IPS DF 4.7 (cell line): ENCODE measurements at regions not wholly inside any gene's neighbourhood (a gene's known extent, or its start where the extent isn't known, plus 50 kb on each side); places are given as distances from the start of the nearest gene placed in this dataset.

Experiments
- DNase-seq: peaks from one replicate; pipeline ENCODE4 v3.0.0-alpha.2; 2013; ENCODE audit warnings: low spot score; ENCODE audit errors: extremely low read depth

DNA sequence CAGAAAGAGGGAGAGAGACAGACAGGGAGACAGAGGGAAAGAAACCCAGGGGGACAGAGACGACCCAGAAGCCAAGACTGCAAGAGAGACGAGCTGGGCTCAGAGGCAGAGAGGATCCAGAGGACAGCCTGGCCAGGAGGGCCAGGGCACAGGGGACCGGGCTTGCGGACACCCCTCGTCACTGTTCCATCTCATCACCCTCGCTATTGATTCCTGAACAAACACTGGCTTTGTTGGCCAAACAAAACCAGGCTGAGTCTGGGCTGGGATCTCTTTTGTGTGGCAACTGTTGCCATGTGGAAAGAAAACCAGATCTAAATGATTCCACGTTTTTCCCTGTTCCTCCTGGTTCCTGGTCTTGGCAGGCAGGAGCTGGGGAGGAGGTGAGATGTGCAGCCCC, 339.4 kb downstream of the MN1 start:
- no peak for DNase-seq

DNA sequence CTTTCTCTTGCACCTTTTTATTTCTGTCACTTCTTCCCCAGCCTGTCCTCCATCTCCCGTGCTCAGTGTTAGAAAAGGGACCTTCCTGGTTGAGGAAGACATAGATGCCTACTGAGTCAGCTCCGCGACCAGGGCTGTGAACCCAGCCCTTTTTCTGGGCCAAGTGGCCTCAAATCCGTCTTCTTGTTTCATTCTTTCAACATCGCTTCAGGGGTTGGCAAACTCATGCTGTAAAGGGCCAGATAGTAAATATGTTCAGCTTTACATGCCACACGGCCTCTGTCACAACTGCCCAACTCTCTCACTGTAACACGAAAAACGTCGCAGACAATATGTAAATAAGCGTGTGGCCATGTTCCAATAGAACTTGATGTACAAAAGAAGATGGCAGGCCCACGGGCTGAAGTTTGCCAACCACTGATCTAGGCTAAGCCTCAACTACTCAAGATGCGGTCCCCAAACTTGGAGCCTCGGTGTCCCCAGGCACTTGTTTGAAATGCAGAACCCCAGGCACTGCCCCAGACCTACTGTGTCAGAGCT, 338.4 kb downstream of the MN1 start:
- DNase-seq, result no peak

DNA sequence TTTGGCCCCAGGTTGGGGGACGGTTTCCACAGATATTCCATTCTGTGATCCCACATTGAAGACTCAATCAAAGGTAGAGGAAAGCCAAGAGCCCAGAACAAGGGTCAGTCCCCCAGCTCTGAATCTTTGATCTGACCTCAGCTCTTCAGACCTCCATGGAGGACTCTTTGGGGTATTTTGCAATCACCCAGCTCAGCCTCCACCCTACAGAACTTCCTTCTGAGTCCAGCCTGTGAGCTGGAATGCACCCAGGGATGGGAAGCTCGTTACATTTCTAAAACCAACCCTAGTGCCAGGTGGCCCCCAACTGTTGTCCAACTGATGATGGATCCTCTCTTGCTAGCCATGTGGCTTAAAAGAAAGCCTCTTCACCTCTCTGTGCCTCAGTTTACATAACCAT, 335.3 kb downstream of the MN1 start:
- no peak for DNase-seq

DNA sequence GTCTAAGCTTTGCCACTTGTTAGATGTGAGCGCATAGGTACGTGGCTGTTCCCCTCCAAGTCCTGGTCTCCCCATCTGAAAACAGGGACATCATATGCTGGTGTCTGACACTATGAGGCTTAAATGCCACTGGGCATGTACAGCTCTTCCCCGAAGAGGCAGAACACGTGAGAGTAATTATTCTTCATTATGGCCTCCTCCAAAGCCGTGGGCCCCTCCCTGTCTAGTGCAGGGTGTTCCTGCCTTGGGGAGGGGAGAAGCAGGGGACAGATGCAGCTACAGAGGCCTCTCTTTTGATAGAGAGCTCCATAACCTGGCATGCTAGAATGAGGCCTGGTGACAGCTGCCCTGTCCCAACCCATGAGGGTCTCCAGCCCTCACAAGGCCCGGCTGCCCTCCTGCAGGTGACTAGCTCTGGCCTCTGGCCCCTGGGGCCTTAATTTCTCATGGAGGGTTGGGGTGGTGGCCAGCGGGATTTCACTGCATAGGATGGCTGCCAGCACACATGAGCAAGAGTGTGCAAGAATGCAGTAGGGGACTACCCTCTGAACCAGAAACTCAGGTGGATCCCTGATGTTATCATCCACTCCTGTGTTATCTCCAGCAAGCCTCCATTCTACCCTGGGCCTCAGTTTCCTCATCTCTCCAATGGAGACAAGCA, 334.6 kb downstream of the MN1 start:
- no peak for DNase-seq

DNA sequence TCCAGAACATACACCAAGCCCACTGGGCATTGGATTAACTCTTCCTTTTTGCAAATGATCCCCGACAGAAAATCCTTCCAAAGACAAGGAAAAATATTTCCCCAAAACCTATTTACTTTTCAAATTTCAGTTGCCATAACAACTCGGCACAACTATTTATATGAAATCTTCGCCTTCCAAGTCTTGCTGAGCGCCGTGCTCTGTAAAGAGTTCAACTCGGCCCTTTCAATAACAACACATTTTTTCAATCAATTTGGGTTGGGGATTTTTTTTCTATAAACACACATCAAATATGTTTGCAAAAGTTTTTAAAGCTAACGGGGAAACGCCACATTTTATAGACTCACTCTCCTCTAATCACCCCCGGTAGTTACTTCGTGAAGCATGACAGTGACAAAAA, 333.8 kb downstream of the MN1 start:
- no peak for DNase-seq

DNA sequence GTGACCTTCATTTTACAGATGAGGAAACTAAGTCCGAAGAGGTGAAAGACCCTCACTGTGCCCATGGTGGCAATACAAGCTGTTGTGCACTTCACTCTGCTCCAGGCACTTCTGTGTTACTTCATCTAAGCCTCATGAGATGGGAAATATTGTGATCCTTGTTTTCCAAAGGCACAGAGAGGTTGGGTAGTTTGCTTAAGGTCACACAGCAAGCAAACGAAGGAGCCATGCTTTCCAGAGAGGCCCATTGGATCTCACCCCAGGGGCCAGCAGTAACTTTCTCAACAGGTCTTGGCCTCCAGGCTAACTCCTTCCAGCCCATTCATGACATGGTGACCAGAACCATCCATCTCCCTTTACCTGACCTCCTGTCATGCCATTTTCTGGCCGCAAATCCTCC, 332.8 kb downstream of the MN1 start:
- DNase-seq, result no peak

DNA sequence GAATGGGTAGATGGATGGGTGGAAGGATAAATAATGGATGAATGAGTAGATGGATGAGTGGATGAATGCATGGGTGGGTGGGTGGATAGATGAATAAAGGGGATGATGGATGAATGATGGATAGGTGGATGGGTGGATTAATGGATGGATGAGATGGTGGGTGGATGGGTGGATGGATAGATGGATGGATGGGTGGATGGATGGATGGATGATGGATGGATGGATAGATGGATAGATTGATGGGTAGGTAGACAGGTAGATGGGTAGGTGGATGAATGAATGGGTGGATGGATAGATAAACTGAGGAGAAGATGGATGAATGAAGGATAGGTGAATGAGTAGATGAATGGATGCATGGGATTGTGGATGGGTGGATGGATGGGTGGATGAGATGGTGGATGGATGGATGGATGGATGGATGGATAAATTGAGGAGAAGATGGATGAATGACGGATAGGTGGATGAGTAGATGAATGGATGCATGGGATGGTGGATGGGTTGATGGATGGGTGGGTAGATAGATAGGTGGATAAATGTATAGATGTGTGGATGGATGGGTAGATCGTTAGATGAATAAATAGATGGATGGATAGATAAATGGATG, 331.3 kb downstream of the MN1 start:
- DNase-seq, result no peak

DNA sequence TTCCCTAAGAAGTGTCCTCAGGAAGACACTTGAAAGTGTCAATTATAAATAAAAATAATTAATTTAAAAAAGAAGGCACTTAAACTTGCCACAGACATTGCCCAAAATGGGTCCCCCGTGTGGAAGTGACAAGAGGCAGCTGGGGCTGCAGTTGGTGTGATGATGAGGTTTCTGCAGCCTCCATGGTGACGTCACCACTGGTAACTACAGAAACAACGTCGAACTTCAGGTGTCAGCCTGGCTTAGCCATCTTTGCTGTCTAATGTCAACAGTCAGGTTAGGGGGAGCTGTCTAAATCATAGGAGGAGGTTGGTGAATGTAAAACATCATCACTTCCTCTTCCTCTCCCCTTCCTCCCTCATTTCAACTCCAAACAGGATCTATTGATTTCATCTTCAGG, 328.6 kb downstream of the MN1 start:
- DNase-seq, result no peak

DNA sequence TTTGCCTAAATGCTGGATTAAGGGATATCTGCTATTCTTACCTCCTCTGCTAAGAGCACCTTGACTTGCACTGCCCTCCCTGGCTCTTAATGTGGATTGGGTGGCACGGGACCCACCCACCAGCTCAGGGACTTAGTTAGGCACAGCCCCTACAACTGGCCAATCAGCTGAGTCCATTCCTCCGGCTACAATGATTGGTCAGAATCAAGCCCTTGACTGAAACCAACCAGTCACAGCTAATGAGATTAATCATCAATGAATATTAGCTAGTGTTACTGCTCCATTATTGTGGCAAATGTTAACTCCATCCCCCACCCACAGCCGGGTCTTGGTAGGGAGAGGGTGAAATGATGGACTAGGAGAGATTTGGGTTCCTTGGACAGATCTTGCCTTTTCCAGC, 328.0 kb downstream of the MN1 start:
- DNase-seq, result no peak

DNA sequence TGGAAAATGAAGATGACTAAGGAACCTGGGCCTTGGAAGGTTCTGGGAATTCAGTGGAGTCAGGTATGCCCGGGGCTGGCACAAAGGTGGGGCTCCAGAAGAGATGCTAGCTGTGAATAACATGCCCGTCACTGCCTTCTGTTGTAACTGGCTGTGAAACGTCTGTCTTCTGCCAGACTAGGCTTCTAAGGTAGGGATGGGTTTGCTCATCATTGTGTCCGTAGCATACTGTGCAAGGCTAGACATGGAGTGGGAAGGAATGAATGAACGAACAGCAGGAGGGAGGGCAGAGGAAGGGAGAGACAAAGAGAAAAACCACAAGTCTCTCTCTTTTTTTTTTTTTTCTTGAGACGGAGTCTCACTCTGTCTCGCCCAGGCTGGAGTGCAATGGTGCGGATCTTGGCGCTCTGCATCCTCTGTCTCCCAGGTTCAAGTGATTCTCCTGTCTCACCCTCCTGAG, 327.4 kb downstream of the MN1 start:
- DNase-seq, result no peak

DNA sequence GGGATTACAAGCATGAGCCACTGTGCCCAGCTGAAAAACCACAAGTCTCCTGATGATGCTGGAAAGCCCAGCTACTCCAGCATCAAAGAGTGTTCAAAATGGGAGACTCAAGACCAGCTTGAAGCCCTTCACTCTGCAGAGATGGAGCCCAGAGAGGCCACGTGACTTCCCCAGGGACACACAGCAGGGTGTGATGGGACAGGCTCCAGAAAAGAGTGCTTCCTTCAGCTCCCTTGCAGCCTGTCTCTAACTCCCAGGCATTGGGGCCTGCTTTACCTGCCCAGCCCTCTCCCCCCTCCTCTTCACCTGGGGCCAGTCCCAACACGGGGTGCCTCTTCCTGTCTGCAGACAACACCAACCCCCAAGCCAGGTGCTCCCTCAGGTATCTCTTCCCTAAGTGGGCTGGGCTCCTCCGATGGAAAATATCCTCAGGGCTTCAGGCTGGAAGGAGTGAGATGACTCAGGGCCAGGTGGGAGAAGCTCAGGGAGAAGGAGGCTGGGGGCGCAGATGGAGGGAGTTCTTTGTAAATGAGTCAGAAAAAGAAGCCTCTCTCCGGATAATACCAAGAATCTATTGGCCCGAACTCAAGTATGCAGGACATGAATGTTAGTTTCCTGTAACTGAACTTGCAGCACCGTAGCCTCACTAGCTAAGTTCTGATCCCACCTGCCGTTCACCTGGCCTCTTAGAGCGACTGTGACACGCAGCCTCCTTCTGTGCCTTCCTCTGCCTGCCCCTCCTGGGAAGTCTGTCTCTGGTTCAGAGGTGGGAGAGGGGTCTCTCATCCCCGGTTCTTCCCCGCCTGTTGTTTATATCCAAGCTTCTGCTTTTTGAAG, 326.6 kb downstream of the MN1 start:
- peak; percentile 76 for DNase-seq

DNA sequence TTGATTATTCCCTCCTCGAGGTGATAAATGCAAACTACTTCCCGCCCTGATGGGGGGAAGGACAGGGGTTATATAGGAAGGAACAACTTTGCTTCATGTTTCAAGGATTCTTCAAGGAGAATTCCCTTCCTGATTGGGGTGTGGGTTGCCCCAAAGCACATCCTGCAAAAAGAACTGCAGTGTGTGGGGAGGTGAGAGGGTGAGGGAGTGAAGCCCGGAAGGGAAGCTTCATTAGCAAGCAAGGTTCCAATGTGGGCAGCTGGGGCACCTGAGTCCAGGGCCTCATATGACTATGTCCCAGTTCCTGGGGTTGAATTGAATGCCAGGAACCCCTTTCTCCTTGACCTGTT, 326.0 kb downstream of the MN1 start:
- no peak for DNase-seq

DNA sequence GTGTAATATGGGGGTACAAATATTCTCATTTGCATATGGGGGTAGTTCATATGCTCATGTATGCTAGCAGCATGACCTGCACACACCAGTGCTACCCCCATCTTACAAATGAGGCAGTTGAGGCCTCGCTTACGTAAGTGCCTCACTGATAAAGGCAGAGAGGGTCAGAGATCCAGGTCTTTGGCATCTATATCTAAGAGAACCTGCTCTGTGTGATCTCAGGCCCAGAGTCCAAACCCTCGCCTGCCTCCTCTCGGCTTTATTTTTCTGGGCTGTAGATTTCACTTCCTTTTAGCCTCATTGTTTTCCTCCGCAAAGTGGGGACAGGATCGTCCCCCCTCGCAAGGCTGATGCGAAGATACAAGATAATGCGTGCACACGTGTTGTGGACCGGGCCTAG, 325.2 kb downstream of the MN1 start:
- DNase-seq, result no peak

DNA sequence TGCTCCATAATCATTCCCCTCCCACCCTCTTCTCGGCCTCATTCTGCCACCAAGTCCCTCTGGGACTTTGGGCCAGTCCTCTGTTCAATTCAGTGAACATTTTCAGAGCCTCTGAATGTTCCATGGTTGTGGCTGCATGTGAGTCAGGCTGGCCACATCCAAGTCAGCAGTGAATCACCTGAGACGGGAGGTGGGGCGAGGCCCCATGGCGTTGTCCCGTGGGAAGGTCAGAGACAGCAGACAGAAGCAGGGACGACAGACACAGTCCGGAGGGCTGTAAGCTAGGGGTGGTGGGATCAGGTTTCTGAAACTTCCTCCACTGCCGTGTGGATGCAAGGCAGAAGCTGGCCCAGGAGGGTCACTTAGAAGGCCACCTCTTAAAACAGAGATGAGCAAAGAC, 324.8 kb downstream of the MN1 start:
- DNase-seq, result no peak

DNA sequence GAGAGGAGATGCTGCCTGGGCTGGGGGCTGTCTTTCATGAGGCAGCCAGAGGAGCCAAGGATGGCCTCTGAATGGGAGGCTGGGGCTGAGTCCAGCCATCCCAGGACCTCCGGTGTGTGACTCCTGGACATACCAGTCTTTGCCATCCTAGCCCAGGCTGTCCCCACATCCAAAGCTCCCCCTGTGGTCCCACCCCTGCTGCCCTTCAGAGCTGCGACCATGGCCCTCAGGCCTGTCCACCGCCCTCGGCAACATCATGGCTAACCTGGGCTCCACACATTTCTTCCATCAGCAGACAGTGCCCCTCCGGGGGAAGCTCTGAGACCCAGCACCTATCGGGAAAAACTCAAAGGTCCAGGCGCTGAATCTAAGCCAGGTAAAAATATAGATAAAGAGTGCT, 324.4 kb downstream of the MN1 start:
- DNase-seq, result no peak

DNA sequence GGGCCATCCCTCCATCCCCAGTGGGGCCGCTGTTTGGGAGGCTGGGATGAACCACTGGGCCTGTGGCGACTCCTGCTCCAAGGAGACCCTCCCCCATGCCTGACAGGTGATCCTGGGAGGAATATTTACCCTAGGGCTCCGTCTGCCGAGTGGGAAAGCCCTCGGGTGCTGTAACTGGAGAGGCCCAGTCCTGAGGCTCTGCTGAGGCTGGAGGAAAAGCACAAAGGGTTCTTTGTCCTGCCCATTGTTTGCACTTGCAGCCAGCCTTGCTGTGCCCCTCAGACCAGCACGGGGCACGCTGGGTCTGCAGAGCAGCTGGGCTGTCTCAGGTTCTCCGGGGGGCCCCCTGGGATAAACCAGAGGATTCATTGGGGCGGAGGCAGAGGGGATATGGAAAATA, 321.1 kb downstream of the MN1 start:
- DNase-seq, result no peak

DNA sequence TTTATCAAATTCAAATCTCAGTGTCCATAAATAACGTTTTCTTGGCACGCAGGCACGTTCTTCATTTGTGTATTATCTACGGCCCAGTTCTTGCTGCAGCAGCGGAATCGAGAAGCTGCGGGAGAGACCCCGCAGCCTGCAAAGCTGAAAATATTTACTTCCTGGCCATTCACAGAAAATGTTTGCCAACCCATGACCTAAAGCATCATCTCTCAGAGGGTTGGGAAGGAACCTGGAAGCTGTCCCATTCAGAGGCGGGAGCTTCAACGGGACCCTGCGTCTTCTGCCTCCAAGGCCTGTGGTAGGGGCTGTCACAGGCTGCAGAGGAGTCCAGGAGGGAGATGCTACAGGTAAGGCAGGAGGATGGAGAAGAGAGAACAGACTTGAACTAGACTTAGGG, 319.2 kb downstream of the MN1 start:
- DNase-seq, result no peak

DNA sequence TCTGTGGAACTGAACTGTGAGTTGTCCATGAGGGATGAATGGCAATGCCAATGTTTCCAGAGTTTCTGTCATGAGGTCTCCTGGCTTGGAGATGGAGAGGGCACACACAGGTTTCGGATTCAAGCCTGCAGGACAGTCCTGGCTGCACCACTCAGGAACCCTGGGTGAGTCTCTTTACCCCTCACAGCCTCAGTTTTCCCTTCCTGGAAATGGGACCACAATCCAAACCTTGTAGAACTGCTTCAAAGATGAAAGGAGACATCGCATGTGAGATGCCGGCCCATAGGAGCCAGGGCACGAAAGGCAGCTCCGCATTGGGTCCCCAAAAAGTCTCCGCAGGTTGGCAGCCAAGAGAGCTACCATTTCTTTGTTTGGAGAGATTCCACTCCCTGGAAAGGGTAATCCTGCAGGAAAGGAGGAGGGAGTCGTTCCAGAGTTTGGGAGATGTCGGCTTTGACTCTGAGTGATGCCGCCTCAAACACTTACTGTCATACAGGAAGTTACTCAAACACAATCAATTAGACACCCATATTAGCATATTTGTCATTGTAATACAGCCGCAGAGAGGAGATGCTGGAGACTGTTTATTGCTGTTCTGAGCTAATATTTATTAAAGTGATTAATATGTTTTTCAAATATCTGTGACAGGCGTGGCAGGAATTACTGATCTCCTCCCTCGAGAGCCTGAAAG, 318.3 kb downstream of the MN1 start:
- DNase-seq, result no peak

DNA sequence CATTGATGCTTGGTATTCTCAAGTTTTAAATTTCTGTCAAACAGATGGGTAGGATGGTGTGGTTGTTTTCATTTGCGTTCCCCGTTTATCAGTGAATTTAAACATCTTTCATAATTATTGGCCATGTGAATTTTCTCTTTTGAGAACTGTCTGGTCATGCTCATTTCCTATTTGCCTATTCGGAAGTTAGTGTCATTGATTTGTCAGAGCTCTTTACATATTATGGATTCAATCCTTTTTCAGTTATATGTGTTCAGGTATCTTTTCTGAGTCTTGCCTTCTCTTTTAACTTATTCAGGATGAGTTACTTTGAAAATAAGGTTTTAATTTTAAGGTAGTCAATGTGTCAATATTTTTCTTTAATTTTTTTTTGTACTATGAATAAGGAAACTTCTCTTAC, 315.7 kb downstream of the MN1 start:
- DNase-seq, result no peak

DNA sequence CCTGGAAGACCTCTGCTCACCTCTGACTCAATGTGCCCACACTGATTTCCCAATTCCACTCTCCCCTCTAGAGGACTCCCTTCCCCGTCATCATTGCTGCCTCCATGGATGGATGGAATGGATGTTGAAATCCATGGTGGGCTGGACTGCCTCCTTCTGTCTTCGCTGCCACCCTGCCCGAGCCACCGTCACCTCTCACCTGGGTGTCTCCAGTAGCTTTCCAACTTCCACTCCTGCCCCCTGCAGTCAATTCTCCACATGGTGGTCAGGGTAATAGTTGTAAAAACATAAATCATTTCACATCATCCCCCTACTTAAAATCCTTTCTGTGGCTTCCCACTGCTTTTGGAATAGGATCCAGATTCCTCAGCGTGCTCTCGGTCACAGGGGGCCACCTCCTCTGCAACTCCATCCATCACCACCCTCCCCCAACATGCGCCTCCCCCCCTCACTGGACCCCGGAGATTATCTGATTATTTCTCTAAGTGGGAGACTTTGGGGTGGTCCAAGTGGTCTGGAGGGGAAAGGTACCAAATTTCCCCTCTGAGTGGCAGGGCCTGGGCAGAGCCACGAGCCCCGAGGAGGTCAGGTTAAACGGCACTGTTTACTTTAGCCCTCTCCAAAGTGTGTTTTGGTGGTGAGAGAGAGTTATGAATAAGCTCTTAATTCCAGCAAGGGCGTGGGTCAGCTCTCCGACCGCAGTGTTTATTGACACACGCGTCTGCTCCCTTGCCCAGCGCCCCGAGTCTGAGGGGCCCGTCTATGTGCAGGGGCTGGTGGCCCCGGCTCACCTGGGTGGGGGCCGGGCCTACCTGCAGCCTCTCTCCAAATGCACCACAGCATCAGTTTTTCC, 313.7 kb downstream of the MN1 start:
- DNase-seq, result no peak
